Gastrocnemius medialis (tissue), 4 donors: ENCODE measurements at regions not wholly inside any gene's neighbourhood (a gene's known extent, or its start where the extent isn't known, plus 50 kb on each side); places are given as distances from the start of the nearest gene placed in this dataset.

Experiments
- CTCF ChIP-seq, 5 experiments: fragments of 450-650 bp in 3 of 5; fragments of 200-600 bp in 2 of 5; sonication (generic) in 2 of 5; IDR thresholded peaks in 4 of 5; conservative IDR thresholded peaks in 1 of 5; 1 replicate in 4 of 5; 2 replicates in 1 of 5; pipeline ENCODE4 v1.5.1; 2016 to 2019; ENCODE audit warnings: antibody characterized with exemption in 5 of 5, mild to moderate bottlenecking in 3 of 5, moderate library complexity in 3 of 5
- POLR2A ChIP-seq, 2 donors: fragments of 450-650 bp; IDR thresholded peaks; one replicate each; pipeline ENCODE4 v1.6.1; 2017; ENCODE audit warnings: antibody characterized with exemption in 2 of 2, mild to moderate bottlenecking in 2 of 2, moderate library complexity in 2 of 2

- TF ChIP-seq CTCF (IDR thresholded peaks at IDR 0.05 in 4 of 5, conservative IDR thresholded peaks at IDR 0.05 in 1 of 5) = no peak
- no peak for TF ChIP-seq POLR2A (IDR thresholded peaks at IDR 0.05)
Measured at GRCh38 chr10:34024282-34024681, 689.8 kb upstream of the NRP1 start.
